ENCODE measurements at regions not wholly inside any gene's neighbourhood (a gene's known extent, or its start where the extent isn't known, plus 50 kb on each side); places are given as distances from the start of the nearest gene placed in this dataset.

GRCh38 chr18:70382017-70382416, 93.2 kb downstream of the SOCS6 start:
- H3K27me3 ChIP-seq (ENCODE audit: control insufficient read depth in 1 of 2, insufficient read depth in 2 of 2, low read length in 2 of 2) = no peaks in the 10 kb centered on the region
- peak overlapping the region; percentile 61 for H3K4me2 ChIP-seq (ENCODE audit: low read depth, low read length)
- no peak for FAIRE-seq
- WGBS (ENCODE audit: low lambda C conversion rate) = 49% methylated on average over 7 of the region's 7 CpGs
- peaks cover 96% of the 10 kb centered on the region for H3K4me1 ChIP-seq (ENCODE audit: insufficient read depth, low read length)
- DNase-seq (ENCODE audit: low spot score) = no peak
- H3K4me3 ChIP-seq (replicated peaks in 1 of 3; ENCODE audit: insufficient read depth in 1 of 3, low read depth in 2 of 3, low read length in 3 of 3) = peak overlapping the region in 1 of 3 experiments; percentile 63; a peak in 1 of 6 replicates
- H3K27ac ChIP-seq (ENCODE audit: extremely low read length, insufficient read depth, low read length) = peak overlapping the region; percentile 98
- intact Hi-C loops (cut with micrococcal nuclease; ENCODE audit: unreplicated experiment) = loop anchor here (5.0 kb wide), 1 partner anchor 35 kb away; no protein-coding TSS in a partner anchor
- no peaks in the 10 kb centered on the region for H3K79me2 ChIP-seq (ENCODE audit: insufficient read depth, low read length)
- in situ Hi-C loops (cut with HindIII; ENCODE audit: extremely low pct_ligation_motif_present, low pct_unique_long_range_greater_than_20kb) = no loop called here
- peak overlapping the region; percentile 83 for H3K9ac ChIP-seq (ENCODE audit: insufficient read depth, low read depth, low read length)
- 0 out of 3 replicates have a peak, but pooled peaks have one; percentile 2 for ATAC-seq
- H3K9me3 ChIP-seq (ENCODE audit: low read length) = no peaks in the 10 kb centered on the region
- CTCF ChIA-PET (ENCODE audit: low intra/inter-chr PET ratio, low total read pairs) = interaction anchor here (3.0 kb wide), 1 partner anchor 52 kb away, joined by 11 read pairs; no protein-coding TSS in a partner anchor
- POLR2A ChIA-PET = interaction anchor here (1.7 to 2.9 kb wide), 7 partner anchors 10 to 49 kb away, joined by 7 to 27 read pairs (median 13); no protein-coding TSS in a partner anchor
- H4K20me1 ChIP-seq (ENCODE audit: insufficient read depth, low read length) = no peaks in the 10 kb centered on the region
- no peaks in the 10 kb centered on the region for H3K36me3 ChIP-seq (replicated peaks in 1 of 2; ENCODE audit: control insufficient read depth in 1 of 2, insufficient read depth in 2 of 2, low read length in 2 of 2)
- BruUV-seq (replicated peaks) = TSS peak; percentile 52
- no peak overlapping the region for H2AFZ ChIP-seq (ENCODE audit: low read length)
- TF ChIP-seq CEBPG (CRISPR knock-in tag; IDR thresholded peaks at IDR 0.05) = peak; percentile 16; the same call in 1 of the 2 replicates
- TF ChIP-seq, protein P1, sequence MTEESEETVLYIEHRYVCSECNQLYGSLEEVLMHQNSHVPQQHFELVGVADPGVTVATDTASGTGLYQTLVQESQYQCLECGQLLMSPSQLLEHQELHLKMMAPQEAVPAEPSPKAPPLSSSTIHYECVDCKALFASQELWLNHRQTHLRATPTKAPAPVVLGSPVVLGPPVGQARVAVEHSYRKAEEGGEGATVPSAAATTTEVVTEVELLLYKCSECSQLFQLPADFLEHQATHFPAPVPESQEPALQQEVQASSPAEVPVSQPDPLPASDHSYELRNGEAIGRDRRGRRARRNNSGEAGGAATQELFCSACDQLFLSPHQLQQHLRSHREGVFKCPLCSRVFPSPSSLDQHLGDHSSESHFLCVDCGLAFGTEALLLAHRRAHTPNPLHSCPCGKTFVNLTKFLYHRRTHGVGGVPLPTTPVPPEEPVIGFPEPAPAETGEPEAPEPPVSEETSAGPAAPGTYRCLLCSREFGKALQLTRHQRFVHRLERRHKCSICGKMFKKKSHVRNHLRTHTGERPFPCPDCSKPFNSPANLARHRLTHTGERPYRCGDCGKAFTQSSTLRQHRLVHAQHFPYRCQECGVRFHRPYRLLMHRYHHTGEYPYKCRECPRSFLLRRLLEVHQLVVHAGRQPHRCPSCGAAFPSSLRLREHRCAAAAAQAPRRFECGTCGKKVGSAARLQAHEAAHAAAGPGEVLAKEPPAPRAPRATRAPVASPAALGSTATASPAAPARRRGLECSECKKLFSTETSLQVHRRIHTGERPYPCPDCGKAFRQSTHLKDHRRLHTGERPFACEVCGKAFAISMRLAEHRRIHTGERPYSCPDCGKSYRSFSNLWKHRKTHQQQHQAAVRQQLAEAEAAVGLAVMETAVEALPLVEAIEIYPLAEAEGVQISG (CRISPR knock-in tag; IDR thresholded peaks at IDR 0.05) = no peak
- peak; percentile 8; the same call in 1 of the 2 replicates for TF ChIP-seq CEBPB (IDR thresholded peaks at IDR 0.05; ENCODE audit: borderline replicate concordance, low read depth, low read length)
- TF ChIP-seq DPF2 (CRISPR knock-in tag; IDR thresholded peaks at IDR 0.05; ENCODE audit: borderline replicate concordance, low read depth) = no peak
- 0 out of 2 replicates have a peak, but pooled peaks have one; percentile 45 for TF ChIP-seq ZNF317 (CRISPR knock-in tag; IDR thresholded peaks at IDR 0.05)
- peak; percentile 5; the same call in 1 of the 2 replicates for TF ChIP-seq ZNF878 (CRISPR knock-in tag; IDR thresholded peaks at IDR 0.05)
- no peak for TF ChIP-seq ZNF274 (CRISPR knock-in tag; IDR thresholded peaks at IDR 0.05)
- peak; percentile 3 for TF ChIP-seq ASH2L (IDR thresholded peaks at IDR 0.05; ENCODE audit: insufficient read length, low read depth, low read length)
- TF ChIP-seq CHD2 (IDR thresholded peaks at IDR 0.05; ENCODE audit: low read depth, low read length) = no peak
- 0 out of 2 replicates have a peak, but pooled peaks have one; percentile 6 for TF ChIP-seq ZNF646 (CRISPR knock-in tag; IDR thresholded peaks at IDR 0.05)
- no peak for TF ChIP-seq TOE1 (CRISPR knock-in tag; IDR thresholded peaks at IDR 0.05)
- TF ChIP-seq HMGXB4 (CRISPR knock-in tag; IDR thresholded peaks at IDR 0.05; ENCODE audit: borderline replicate concordance in 1 of 2, low read depth in 1 of 2) = no peak
- no peak for TF ChIP-seq GATAD2A (CRISPR knock-in tag; IDR thresholded peaks at IDR 0.05)

All from HepG2 (cell line).